Breast epithelium (tissue), 3 donors: ENCODE measurements at regions not wholly inside any gene's neighbourhood (a gene's known extent, or its start where the extent isn't known, plus 50 kb on each side); places are given as distances from the start of the nearest gene placed in this dataset.

Experiments
- CTCF ChIP-seq, 3 donors: fragments of 450-650 bp; IDR thresholded peaks; one replicate each; pipeline ENCODE4 v1.5.1; 2016 to 2017; ENCODE audit warnings: antibody characterized with exemption in 3 of 3, mild to moderate bottlenecking in 3 of 3, moderate library complexity in 3 of 3
- POLR2A ChIP-seq: fragments of 450-650 bp; IDR thresholded peaks from one replicate; pipeline ENCODE4 v1.6.1; 2016; ENCODE audit warnings: antibody characterized with exemption, mild to moderate bottlenecking, moderate library complexity

- TF ChIP-seq CTCF (IDR thresholded peaks at IDR 0.05) (no peak), POLR2A (no peak)
Measured at GRCh38 chr15:92545996-92546395, 109.6 kb downstream of the FAM174B start.
